ENCODE measurements at regions not wholly inside any gene's neighbourhood (a gene's known extent, or its start where the extent isn't known, plus 50 kb on each side); places are given as distances from the start of the nearest gene placed in this dataset.

DNA sequence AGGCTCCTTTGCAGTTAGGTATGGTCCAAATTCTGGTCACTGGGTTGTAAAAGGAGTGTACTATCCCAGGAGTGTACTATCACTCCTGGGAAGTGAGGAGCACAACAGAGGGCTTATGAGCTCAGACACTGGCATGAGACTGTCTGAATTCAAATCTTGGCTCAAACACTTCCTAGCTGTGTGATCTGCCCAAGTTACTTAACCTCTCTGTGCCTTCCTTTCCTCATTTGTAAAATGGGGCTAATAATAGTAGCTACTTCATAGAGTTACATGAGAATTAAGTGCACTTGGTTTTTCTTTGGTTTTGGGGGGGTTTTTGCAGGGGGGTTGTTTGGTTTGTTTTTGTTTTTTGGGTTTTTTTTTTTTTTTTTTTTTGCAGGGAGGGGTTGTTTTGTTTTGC lies 152.0 kb downstream of the BCOR start:
- DNase-seq: no peak

DNA sequence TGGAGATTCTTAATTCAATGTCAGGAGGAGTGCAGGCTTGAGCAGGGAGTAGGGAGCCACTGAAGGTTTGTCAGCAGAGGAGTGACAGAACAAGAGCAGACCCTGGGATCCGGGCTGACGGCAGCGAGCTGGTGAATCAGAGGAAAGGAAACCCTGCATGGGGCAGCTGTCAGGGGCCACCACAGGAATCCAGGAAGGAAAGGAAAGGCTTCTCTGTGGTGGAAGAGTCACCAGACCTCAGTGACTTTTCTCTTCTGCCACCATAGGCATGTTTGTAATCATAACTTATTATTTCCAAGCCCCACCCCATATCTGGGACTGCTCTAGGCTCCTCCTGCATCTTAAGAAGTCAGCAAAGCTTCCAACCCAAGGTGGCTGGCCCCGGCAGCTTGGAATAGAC lies 150.9 kb downstream of the BCOR start:
- DNase-seq: no peak

DNA sequence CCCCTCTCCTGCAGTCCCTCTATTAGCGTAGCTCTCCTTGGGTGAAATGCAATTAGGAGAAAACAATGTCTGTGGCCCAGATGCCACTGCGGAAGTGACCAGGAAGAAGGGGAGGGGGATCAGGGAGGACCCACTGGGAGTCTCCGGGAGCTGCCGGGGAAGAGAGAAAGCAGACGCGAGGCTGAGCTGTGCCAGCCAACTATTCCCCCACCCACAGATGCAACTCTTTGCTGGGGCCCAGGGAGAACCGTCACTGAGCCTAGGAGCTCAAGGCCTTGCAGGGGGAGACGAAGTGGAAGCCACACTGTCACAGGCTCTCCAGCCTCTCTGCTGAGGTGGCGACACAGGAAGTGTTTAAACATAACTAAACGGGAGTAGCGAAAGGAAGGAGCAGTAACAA lies 149.2 kb downstream of the BCOR start:
- DNase-seq: no peak

DNA sequence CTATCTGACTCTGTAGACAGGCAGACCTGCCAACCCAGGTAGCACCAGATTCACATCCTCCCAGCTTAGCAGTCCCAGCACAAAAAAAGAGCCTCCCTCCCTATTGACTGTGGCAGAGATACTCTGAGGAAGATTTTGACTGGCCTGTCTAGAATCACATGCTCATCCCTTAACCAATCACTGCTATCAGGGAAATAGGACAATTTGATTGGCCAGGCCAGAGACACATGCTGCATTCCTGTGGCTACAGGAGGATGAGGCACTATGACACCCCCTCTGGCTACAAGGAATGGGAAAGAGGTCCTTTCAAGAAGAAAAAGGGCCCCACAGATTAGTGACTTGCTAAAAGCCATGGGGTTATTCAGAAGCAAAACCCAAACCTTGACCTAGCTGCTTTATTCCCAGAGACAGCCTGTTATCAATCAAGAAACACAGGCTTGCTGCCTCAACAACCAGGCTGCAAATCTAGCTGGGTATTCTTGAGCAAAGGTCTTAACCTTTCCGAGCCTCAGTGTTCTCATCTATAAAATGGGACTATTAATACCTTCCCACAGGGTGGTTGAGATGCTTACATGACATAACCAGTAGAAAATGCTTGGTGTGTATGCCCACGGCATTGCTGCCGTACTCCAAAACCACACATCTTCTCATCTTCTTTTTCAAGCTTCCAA lies 147.6 kb downstream of the BCOR start:
- DNase-seq: no peak

DNA sequence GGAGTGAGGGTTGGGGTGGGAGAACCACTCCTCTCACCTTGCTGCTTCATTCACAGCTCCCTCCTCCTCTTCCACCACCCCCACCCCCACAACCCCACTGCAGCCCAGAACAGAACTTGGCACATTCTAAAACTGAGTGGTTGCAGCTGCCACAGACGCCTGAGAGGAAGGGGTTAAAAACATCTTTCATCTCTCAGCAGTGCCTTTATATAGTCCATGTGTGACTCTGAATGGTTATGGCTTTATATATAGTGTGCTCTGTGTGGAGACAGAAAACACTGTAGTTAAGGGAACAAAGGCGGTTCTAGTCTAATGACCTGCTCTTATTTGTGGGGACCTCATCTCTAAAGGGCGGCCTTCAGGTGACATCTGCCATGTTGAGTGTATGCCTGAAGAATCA lies 144.8 kb downstream of the BCOR start:
- no peak for DNase-seq

DNA sequence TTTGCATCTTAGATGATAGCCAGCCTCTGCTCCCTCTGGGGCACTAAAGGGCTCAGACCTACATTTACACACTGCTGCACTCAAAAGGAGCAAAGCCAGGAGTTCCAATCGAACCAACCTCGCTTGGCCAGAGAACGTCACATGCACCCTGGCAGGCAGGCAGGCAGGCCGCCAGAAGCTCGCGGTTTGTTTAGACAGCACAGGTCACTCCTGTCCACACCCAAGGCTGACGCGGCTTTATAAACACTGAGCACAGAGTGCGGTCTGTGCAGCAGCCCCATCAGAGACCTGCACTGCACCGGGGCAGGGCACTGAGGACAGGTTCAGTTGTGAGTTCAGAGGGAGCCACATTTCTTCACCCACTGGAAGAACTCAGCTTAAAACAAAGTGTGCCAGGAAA lies 143.9 kb downstream of the BCOR start:
- DNase-seq: no peak

DNA sequence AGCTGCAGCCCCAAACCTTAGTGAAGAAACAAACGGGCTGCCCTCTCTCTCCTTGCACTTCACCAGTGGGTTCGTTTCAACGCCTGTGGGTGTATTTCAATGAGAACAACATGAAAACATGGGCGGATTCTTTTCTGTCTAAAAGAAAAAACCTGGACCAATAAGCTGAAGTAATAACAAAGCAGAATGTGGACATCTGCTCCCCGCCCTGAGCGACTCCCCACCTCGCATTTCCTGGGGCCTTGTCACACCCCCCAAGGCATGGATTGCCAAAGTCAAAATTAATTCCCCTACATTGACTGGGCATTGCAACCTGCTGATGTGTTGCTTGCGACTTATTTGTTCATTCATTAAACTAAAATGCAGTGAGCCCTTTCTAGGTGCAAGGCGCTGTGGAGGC lies 142.9 kb downstream of the BCOR start:
- DNase-seq: no peak

DNA sequence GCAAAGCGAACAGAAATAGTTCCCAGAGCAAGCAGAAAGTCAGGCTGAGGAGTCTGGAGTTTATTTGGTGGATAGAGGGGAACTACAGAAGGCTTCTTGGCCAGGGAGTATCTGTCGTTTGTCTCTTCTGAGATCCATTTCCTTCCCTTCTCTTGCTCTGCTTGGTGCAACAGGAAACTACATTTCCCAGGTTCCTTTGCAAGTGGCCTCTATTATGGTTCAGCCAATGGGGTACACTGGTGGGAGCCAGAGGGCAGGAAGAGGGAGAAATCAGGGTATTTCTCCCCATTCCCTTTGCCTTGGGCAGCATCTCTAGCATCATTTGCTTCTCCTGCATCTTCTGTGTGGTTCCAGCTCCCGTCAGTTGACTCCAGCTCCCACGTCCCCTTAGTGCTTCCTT lies 142.1 kb downstream of the BCOR start:
- no peak for DNase-seq

DNA sequence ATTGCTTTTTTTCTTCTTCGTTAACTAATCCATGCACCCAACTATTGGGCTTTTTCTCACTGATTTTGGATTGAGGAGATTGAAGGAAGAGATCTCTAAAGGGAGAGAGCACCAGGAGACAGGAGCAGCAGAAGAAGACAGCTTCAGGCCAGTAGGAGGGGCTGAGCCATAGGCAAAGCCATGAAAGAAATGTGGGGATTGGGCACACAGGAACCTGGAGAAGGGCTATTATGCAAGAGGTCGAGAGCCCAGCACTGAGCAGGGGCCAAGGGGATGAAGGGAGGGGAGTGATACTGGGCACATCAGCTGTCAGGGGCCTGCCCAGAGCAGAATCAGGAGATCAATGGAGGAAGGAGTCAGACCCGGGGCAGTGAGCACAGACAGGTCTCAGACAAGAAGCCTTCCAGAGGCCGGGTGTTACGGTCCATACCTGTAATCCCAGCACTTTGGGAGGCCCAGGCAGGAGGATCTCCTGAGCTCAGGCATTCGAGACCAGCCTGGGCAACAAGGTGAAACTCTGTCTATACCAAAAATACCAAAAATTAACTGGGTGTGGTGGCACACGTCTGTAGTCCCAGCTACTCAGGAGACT lies 140.9 kb downstream of the BCOR start:
- DNase-seq: no peak

DNA sequence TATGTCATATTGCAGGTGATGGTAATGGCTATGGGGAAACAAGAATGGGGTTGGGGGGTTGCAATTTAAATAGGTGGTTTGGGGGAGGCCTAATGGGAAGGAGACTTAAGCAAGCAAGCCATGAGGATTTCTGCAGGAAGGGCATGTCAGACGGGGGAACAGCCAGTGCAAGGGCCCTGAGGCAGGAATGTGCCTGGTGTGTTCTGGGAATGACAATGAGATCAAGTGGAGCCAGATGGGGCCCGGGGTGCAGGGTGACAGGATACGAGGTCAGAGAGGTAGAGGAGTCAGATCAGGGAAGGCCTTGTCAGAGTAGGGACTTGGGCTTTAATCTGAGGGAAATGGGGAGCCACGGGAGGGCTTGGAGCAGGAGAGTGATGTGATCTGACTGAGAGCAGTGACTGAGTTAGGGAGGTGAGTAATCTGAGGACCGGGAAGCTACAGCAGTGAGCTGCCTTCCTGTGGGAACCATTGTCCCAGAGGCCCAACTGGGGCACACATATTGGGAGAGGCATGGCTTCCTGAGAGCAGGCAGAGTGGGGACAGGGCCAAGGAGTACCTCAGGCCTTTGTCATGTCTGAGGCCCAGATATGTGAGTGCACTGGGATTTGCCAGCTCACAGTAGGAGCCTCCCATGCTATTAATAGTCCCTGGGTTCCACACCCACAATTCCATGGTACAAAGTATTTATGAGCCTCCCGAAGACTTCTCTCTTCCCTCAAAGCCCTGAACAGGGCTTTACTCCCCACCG lies 139.8 kb downstream of the BCOR start:
- DNase-seq: no peak

DNA sequence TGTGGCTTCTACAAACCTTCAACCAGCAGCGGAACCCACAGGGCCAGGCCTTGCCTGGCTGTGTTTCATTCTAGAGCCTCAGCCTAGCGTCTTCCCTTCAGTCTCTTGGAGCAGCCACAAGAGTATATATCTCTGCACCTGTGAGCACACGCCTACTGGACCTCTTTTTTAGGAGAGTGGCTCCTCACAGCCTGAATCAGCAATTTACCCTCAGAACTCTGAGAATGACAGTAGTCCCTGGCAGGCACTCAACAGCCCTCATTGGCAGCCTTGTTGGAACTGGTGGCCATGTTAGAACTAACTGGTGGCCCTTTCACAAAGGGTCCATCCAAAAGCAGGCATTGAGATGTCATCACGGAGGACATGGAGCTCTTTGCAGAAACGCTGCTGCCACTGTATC lies 138.9 kb downstream of the BCOR start:
- no peak for DNase-seq

DNA sequence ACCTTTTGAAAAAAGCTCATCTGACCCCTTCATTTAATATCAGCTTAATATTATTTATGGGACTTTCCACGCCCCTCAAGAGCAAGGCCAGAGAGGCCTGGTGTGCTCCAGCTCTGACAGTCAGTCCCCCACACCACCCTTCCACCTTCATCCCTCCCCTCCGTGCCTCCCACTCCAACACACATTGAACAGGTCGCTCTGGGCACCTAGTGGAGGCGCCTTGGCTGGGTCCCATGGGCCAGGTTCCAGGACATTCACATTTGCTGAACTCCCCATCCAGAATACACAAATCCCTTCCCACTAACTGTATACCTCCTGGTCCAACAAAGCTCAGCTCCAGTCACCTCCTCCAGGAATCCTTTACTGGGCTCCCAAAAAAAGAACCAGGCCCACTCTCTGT lies 137.5 kb downstream of the BCOR start:
- DNase-seq: no peak

DNA sequence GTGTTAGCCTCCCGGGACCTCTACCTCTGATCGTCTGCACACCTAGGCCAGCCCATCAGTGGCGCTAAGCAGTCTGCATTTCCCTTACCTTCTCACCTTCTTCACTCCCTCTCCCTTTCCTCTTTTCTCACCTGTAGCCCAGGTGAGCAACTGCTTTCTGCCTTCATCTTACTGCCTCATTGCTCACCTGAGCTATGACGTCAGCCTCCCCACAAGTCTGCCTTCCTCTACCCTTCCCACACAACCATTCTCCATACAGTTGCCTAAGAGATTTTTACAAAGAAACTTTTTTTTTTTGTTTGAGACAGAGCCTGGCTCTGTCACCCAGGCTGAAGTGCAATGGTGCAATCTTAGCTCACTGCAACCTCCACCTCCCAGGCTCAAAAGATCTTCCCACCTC lies 136.3 kb downstream of the BCOR start:
- DNase-seq: no peak

DNA sequence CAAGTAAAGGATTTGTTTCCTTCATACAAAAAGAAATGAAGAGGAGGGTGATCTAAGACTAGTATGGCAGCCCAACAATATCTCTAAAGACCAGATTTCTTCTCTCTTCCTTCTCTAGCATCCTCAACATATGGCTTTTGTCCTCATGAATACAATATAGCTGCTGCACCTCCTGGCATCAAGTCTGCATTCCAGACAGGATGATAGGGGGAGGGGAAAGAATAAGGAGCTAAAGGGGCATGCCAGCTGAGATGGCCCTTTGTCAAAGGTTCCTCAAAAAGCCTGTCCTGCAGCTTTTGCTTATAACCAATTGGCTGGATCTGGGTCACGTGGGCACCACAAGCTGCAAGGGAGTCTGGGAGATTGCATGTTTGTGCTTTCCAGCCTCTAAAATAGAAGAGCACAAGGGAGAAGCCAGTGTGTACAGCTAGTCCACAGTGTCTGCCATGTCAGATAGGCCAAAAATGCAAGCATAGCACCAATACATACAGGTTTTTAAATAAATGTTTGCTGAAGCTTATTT lies 132.6 kb downstream of the BCOR start:
- no peak for DNase-seq

DNA sequence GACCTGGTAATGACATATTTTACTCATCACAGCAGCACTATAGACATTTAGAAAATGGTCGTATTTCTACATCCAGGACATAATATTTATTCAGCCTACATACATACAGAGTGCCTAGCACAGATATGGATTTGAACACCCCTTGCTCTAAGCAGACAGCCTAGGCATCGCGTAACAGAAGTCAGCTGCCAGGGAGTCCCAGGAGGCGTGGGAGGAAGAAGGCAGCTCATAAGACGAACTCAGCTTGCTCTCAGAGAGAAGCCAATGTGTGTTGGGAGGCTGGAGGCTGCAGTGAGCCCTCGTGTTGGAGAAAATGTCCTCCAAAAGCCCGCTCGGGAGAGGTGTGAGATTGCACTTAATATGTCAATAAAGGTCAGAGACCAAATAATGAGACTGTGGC lies 131.6 kb downstream of the BCOR start:
- DNase-seq: no peak

DNA sequence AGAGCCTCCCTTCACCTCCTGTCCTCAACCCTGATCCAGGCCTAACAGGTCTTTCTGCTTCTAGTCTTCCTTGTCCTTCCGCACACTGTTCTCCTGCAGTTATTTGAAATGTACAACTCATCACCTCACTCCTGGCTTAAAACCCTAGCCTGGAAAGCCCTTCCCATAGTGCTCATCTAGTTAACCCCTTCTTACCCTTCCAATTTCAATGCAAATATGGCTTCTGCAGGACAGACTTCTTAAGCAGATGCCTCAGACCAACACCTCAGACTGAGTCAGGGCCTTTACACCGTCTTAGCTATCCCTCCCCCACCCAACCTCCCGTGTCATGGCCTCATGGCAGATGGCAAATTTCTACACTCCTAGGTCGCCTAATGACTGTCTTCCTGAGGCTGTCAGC lies 130.4 kb downstream of the BCOR start:
- DNase-seq: no peak

DNA sequence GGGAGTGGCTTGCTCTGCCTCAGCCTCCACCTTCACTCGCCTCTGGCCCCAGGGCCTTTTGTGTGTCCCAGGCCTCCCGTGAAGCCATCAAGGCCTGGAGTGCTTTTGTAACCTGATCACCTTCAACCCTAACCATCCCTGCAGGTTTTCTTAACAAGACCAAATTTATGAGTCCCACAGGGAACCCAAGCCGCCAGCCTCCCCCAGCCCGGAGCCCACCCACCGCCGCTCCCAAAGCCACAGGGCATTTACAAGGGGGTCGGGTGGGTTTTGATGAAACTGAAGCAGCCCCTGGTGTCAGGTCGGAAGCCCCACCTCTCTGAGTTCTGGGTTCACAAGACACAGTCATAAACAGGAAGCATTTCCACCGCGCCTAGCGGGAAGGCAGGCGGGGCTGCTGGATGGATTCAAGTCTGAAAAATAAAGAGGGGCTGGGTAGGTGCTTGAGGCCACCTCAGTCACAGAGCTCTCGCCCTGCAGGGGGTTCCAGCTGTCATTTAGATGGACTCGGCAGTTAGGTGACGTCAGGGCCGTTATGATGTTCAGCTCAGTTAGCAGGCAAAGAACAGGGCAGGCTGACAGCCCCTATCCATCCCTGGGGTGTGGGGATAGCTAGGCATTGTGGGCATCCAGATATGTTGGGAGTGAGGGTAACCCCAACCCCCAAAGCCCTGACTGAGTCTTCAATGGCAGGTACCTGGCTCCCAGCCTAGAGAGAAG lies 128.5 kb downstream of the BCOR start:
- peak in 1 of 2 donors; percentile 18 for DNase-seq

DNA sequence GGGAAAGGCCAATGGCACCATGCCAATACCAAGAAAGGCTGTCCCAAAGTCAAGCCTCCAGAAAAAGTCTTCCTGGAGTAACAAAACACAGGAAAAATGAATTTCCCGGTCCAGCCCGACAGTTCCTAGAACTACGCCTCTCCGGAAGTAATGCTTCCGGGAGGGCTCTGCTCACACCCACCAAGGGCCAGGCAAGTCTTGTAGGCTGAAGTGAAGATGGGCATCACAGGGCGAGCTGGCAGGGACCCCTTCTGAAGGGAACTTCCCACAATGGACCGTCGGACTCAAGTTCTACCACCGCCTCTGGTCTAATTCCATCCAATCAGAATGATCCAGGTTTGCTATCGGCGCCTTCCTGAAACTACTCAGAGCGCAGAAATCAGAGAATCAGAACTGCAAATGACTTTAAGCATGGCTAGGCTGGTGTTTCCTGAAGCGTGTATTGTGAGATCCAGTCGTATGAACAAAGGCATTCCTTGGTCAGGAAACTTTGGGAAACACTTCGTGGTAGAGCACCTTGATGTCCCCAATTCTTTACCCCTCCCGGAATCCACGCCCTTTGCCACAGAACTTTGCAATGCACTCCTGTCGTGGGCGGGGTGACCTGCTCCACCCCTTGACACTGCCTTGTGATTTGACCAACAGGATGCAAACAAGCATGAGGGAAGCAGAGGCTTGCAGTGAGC lies 127.8 kb downstream of the BCOR start:
- no peak for DNase-seq

DNA sequence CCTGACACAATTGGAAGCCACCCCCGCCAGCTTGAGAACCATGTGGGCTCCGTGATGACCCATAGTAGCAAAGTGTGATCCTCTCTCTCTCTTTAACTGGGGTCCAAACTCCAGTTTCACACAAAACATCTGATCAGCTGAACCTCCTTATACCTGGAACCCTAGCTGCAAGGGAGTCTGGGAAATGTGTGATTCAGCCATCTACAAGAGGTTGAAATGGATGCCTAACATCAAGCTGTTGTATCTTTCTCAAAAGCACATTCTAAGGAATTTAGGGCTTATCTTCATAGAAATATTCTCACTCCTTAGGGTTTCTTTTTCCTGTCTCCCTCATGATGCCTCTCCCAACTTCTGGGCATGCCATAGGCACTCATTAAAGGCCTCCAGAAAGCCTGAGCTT lies 126.0 kb downstream of the BCOR start:
- no peak for DNase-seq

DNA sequence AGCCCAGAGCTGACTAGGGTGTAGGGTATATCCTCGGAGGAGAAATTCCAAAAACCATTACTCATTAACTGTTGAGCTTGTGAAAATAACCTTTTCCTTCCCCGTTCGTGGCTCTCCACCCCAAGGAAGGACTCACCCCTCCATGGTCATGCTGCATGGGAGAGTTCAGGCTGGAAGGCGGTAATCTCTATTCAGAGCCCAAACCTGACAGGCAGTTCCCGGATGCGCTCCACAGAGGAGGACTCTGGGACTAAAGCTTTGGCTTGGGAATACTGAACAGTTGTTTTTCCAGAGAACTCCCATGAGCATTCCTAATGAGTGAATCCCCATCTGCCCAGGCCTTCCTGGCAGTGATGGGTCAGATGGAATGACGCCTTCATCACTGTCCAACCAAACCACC lies 125.4 kb downstream of the BCOR start:
- DNase-seq: no peak

DNA sequence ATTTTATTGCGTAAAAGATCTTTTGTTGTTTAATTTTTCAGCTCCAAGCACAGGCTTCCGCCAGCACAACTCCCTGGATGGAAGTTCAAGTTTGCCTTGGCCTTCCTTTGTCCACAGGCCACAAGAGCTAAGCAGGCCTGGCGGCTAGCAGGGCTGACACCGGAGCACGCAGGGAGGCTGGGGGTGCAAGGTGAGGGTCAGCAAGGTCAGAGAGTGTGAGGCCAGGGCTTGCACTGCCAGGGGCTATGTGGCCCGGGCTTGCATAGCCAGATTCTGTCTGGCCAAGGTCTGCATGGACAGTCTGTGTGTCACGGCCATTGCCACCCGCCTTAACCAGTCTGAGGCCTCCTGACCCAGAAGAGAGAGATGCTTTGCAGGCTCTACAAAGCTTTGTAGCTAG lies 123.9 kb downstream of the BCOR start:
- DNase-seq: no peak

DNA sequence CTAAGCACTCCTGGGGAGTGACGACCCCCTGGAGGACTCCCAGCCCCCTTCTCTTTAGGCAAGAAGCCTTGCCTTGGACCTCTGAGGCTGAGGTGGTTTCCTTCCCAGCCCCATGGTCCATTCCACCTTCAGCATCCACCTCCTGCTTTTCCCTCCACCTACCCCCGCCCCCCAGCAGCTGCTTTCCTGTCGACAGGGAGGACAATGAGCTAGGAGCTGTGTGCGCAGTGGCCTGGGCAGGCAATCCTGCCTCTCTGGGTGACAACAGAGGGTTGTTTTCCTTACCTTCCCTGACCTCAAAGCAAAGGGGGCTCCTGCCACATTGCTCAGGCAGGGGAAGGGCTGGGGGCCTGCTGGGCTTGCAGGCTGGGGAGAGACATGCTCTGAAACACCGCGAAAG lies 123.5 kb downstream of the BCOR start:
- no peak for DNase-seq

Data from right lung (tissue), 2 donors.